Transverse colon (tissue), 4 donors: ENCODE measurements at regions not wholly inside any gene's neighbourhood (a gene's known extent, or its start where the extent isn't known, plus 50 kb on each side); places are given as distances from the start of the nearest gene placed in this dataset.

ENCODE experiments used
- EP300 ChIP-seq: sonication (generic); formaldehyde crosslinking; IDR thresholded peaks from one replicate; pipeline ENCODE4 v1.6.1; 2017; ENCODE audit warnings: antibody characterized with exemption, low read depth
- POLR2A ChIP-seq: fragments of 450-650 bp; IDR thresholded peaks from one replicate; pipeline ENCODE4 v1.6.1; 2016; ENCODE audit warnings: antibody characterized with exemption, mild to moderate bottlenecking, moderate library complexity
- POLR2AphosphoS5 ChIP-seq, 3 donors: sonication (generic); formaldehyde crosslinking; IDR thresholded peaks; one replicate each; pipeline ENCODE4 v1.6.1; 2016; ENCODE audit warnings: antibody characterized with exemption in 3 of 3
- TF ChIP-seq, protein P1 (sequence below), 5 experiments: fragments of 200-600 bp in 3 of 5; fragments of 450-650 bp in 2 of 5; sonication (generic) in 3 of 5; IDR thresholded peaks; 1 replicate in 2 of 5; 2 replicates in 3 of 5; pipeline ENCODE4 v1.5.1; 2016 to 2017; ENCODE audit warnings: antibody characterized with exemption in 5 of 5, inconsistent platforms in 3 of 5, mild to moderate bottlenecking in 2 of 5, moderate library complexity in 1 of 5

- TF ChIP-seq, protein P1, sequence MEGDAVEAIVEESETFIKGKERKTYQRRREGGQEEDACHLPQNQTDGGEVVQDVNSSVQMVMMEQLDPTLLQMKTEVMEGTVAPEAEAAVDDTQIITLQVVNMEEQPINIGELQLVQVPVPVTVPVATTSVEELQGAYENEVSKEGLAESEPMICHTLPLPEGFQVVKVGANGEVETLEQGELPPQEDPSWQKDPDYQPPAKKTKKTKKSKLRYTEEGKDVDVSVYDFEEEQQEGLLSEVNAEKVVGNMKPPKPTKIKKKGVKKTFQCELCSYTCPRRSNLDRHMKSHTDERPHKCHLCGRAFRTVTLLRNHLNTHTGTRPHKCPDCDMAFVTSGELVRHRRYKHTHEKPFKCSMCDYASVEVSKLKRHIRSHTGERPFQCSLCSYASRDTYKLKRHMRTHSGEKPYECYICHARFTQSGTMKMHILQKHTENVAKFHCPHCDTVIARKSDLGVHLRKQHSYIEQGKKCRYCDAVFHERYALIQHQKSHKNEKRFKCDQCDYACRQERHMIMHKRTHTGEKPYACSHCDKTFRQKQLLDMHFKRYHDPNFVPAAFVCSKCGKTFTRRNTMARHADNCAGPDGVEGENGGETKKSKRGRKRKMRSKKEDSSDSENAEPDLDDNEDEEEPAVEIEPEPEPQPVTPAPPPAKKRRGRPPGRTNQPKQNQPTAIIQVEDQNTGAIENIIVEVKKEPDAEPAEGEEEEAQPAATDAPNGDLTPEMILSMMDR (IDR thresholded peaks at IDR 0.05): no peak
- TF ChIP-seq POLR2A: no peak
- no peak for TF ChIP-seq POLR2AphosphoS5 (IDR thresholded peaks at IDR 0.05)
- no peak for TF ChIP-seq EP300
Measured at GRCh38 chr22:46041642-46042041, 64.7 kb upstream of the WNT7B start.
